Neural progenitor cell (in vitro differentiated cells): ENCODE measurements at regions not wholly inside any gene's neighbourhood (a gene's known extent, or its start where the extent isn't known, plus 50 kb on each side); places are given as distances from the start of the nearest gene placed in this dataset.

Experiments used
- DNase-seq: peaks from one replicate; pipeline ENCODE4 v3.0.0-alpha.2; 2016; ENCODE audit warnings: low spot score
- H2AFZ ChIP-seq: fragments of 200-600 bp; sonication (generic); replicated peaks from 2 replicates; pipeline ENCODE4 v1.6.1; 2016; ENCODE audit warnings: antibody characterized with exemption
- H3F3A ChIP-seq: fragments of 200-600 bp; sonication (generic); 2 replicates; pipeline ENCODE4 v1.6.1; 2016; ENCODE audit warnings: antibody characterized with exemption, low read depth
- H3K27ac ChIP-seq: fragments of 200-600 bp; sonication (generic); 2 replicates; pipeline ENCODE4 v1.5.1; 2016; ENCODE audit warnings: mild to moderate bottlenecking
- H3K27me3 ChIP-seq: fragments of 200-600 bp; sonication (generic); 2 replicates; pipeline ENCODE4 v1.6.1; 2016; ENCODE audit warnings: mild to moderate bottlenecking, moderate library complexity
- H3K36me3 ChIP-seq: fragments of 200-600 bp; sonication (generic); 2 replicates; pipeline ENCODE4 v1.5.1; 2016
- H3K4me1 ChIP-seq: fragments of 200-600 bp; sonication (generic); 2 replicates; pipeline ENCODE4 v1.6.1; 2016; ENCODE audit warnings: mixed run types
- H3K4me2 ChIP-seq: fragments of 200-600 bp; sonication (generic); 2 replicates; pipeline ENCODE4 v1.6.1; 2016
- H3K4me3 ChIP-seq: fragments of 200-600 bp; sonication (generic); 2 replicates; pipeline ENCODE4 v1.5.1; 2016
- H3K79me2 ChIP-seq: fragments of 200-600 bp; sonication (generic); 2 replicates; pipeline ENCODE4 v1.6.1; 2016; ENCODE audit warnings: low read depth
- H3K9ac ChIP-seq: fragments of 200-600 bp; sonication (generic); 2 replicates; pipeline ENCODE4 v1.6.1; 2016
- H3K9me3 ChIP-seq: fragments of 200-600 bp; sonication (generic); 2 replicates; pipeline ENCODE4 v1.5.1; 2016; ENCODE audit warnings: low read depth
- H4K20me1 ChIP-seq: fragments of 200-600 bp; sonication (generic); 2 replicates; pipeline ENCODE4 v1.6.1; 2016; ENCODE audit warnings: low read depth
- H3K27ac Mint-ChIP-seq: 3 replicates; pipeline ENCODE4 v1.8.0; 2021; ENCODE audit warnings: mixed read lengths
- H3K27me3 Mint-ChIP-seq: 2 replicates; pipeline ENCODE4 v1.8.0; 2022; ENCODE audit warnings: low read depth, mild to moderate bottlenecking, inconsistent platforms, moderate library complexity, mixed read lengths; ENCODE audit not compliant: insufficient read depth
- H3K36me3 Mint-ChIP-seq: 3 replicates; pipeline ENCODE4 v1.8.0; 2021; ENCODE audit warnings: mixed read lengths
- H3K4me1 Mint-ChIP-seq: 3 replicates; pipeline ENCODE4 v1.8.0; 2021; ENCODE audit warnings: mixed read lengths
- H3K4me3 Mint-ChIP-seq: 3 replicates; pipeline ENCODE4 v1.8.0; 2021; ENCODE audit warnings: mild to moderate bottlenecking, moderate library complexity, mixed read lengths
- H3K9me3 Mint-ChIP-seq: 3 replicates; pipeline ENCODE4 v1.8.0; 2020; ENCODE audit warnings: mixed read lengths
- CTCF ChIP-seq: fragments of 200-600 bp; sonication (generic); IDR thresholded peaks from 2 replicates; pipeline ENCODE4 v1.5.1; 2017; ENCODE audit warnings: antibody characterized with exemption, mild to moderate bottlenecking
- EZH2 ChIP-seq: fragments of 200-600 bp; sonication (generic); IDR thresholded peaks from 2 replicates; pipeline ENCODE4 v1.6.1; 2017; ENCODE audit warnings: antibody characterized with exemption, mild to moderate bottlenecking, moderate library complexity
- EZH2phosphoT487 ChIP-seq: fragments of 200-600 bp; sonication (generic); IDR thresholded peaks from 2 replicates; pipeline ENCODE4 v1.6.1; 2017; ENCODE audit warnings: antibody characterized with exemption

- Histone ChIP-seq H4K20me1 (no peaks in the 10 kb centered on the region), H3K36me3 (no peaks in the 10 kb centered on the region), H3K4me3 (no peak overlapping the region), H3K9ac (no peak overlapping the region), H3K4me1 (no peaks in the 10 kb centered on the region), H3K27me3 (no peaks in the 10 kb centered on the region), H3K79me2 (no peaks in the 10 kb centered on the region), H3K4me2 (no peak overlapping the region), H2AFZ (no peak overlapping the region), H3K9me3 (no peaks in the 10 kb centered on the region), H3F3A (no peaks in the 10 kb centered on the region), H3K27ac (no peak overlapping the region)
- no peak for TF ChIP-seq CTCF
- H3K4me3 Mint-ChIP-seq = no peak overlapping the region
- H3K27me3 Mint-ChIP-seq = no peaks in the 10 kb centered on the region
- no peak overlapping the region for H3K27ac Mint-ChIP-seq
- H3K4me1 Mint-ChIP-seq = no peaks in the 10 kb centered on the region
- no peaks in the 10 kb centered on the region for H3K36me3 Mint-ChIP-seq
- H3K9me3 Mint-ChIP-seq = no peaks in the 10 kb centered on the region
- DNase-seq = no peak
These were observed 115.0 kb downstream of the PJA1 start for GRCh38 chrX:69050051-69050765.

DNA sequence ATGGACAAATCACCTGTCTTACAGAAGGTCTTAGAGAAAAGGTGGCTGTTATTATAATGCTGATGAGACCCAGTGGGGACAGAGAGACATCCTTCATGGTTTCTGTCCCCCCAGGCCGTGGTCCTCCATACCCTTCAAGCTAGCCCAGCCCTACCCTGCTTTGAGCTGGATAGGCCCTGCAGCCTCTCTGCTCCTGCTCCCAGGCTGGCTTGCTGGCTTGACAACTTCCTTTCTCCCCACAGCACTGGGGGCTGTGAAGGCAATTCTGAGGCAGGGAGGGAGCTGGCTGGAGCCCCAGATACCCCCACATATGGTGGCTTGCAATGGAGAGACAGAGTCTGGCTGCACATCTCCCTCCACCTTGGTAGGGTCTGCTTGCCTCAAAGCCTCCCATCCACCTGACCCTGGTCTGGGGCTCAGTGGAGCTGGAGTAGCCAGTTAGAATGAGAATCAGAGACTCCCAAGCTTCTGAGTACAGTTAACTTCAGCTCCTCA lies 118.2 kb downstream of the PJA1 start:
- Histone ChIP-seq H3K9me3 (peaks cover 3% of the 10 kb centered on the region), H3K4me3 (no peak overlapping the region), H3K36me3 (no peaks in the 10 kb centered on the region), H3K27ac (no peak overlapping the region), H3K4me1 (no peaks in the 10 kb centered on the region), H3K4me2 (no peak overlapping the region), H3F3A (no peaks in the 10 kb centered on the region), H3K9ac (no peak overlapping the region), H2AFZ (no peak overlapping the region), H3K27me3 (no peaks in the 10 kb centered on the region), H4K20me1 (no peaks in the 10 kb centered on the region), H3K79me2 (no peaks in the 10 kb centered on the region)
- no peak overlapping the region for H3K27ac Mint-ChIP-seq
- TF ChIP-seq EZH2 (no peak), CTCF (no peak), EZH2phosphoT487 (no peak)
- DNase-seq = no peak
- no peaks in the 10 kb centered on the region for H3K4me1 Mint-ChIP-seq
- H3K4me3 Mint-ChIP-seq = no peak overlapping the region
- H3K36me3 Mint-ChIP-seq = no peaks in the 10 kb centered on the region
- peaks cover 5% of the 10 kb centered on the region for H3K9me3 Mint-ChIP-seq
- no peaks in the 10 kb centered on the region for H3K27me3 Mint-ChIP-seq

- Histone ChIP-seq H3K79me2 (no peaks in the 10 kb centered on the region), H3K4me2 (no peak overlapping the region), H4K20me1 (no peaks in the 10 kb centered on the region), H3K4me1 (no peaks in the 10 kb centered on the region), H3K27ac (no peak overlapping the region), H2AFZ (no peak overlapping the region), H3K27me3 (no peaks in the 10 kb centered on the region), H3K9me3 (peaks cover 3% of the 10 kb centered on the region), H3K36me3 (no peaks in the 10 kb centered on the region), H3F3A (no peaks in the 10 kb centered on the region), H3K9ac (no peak overlapping the region), H3K4me3 (no peak overlapping the region)
- DNase-seq = no peak
- no peak overlapping the region for H3K4me3 Mint-ChIP-seq
- TF ChIP-seq CTCF = no peak
- no peak for TF ChIP-seq EZH2
- no peak for TF ChIP-seq EZH2phosphoT487
- H3K4me1 Mint-ChIP-seq = no peaks in the 10 kb centered on the region
- H3K27me3 Mint-ChIP-seq = no peaks in the 10 kb centered on the region
- peaks cover 5% of the 10 kb centered on the region for H3K9me3 Mint-ChIP-seq
- H3K27ac Mint-ChIP-seq = no peak overlapping the region
- H3K36me3 Mint-ChIP-seq = no peaks in the 10 kb centered on the region
These were observed 119.5 kb downstream of the PJA1 start for GRCh38 chrX:69045616-69046345.
